Astrocyte (in vitro differentiated cells and primary cell): ENCODE measurements at regions not wholly inside any gene's neighbourhood (a gene's known extent, or its start where the extent isn't known, plus 50 kb on each side); places are given as distances from the start of the nearest gene placed in this dataset.

Source experiments
- DNase-seq: peaks from one replicate; pipeline ENCODE4 v3.0.0-alpha.2; 2010; ENCODE audit warnings: low read depth
- FAIRE-seq: peaks from 2 replicates; lab custom pipeline; 2011; peaks lifted over from hg19 to GRCh38; lab: Jason Lieb, UNC
- H2AFZ ChIP-seq: 2 replicates; pipeline ENCODE4 v1.6.0; 2012; ENCODE audit warnings: low read depth, low read length, inconsistent platforms
- H3K27ac ChIP-seq: 2 replicates; pipeline ENCODE4 v1.5.1; 2011; ENCODE audit warnings: low read depth, low read length, inconsistent platforms
- H3K27me3 ChIP-seq: 2 replicates; pipeline ENCODE4 v1.6.0; 2011; ENCODE audit warnings: low read length, inconsistent platforms; ENCODE audit not compliant: insufficient read depth
- H3K36me3 ChIP-seq: 2 replicates; pipeline ENCODE4 v1.5.1; 2011; ENCODE audit warnings: low read length, inconsistent platforms; ENCODE audit not compliant: insufficient read depth
- H3K4me1 ChIP-seq: 2 replicates; pipeline ENCODE4 v1.5.1; 2011; ENCODE audit warnings: low read length, inconsistent platforms; ENCODE audit not compliant: insufficient read depth
- H3K4me2 ChIP-seq: 2 replicates; pipeline ENCODE4 v1.6.0; 2012; ENCODE audit warnings: low read length, inconsistent platforms
- H3K4me3 ChIP-seq: 2 replicates; pipeline ENCODE4 v1.5.1; 2011; ENCODE audit warnings: low read depth, mild to moderate bottlenecking, low read length, inconsistent platforms; ENCODE audit not compliant: insufficient read depth
- H3K79me2 ChIP-seq: 2 replicates; pipeline ENCODE4 v1.6.0; 2012; ENCODE audit warnings: mild to moderate bottlenecking, low read length, inconsistent platforms; ENCODE audit not compliant: insufficient read depth
- H3K9ac ChIP-seq: 2 replicates; pipeline ENCODE4 v1.6.0; 2012; ENCODE audit warnings: mild to moderate bottlenecking, low read length, inconsistent platforms
- H3K9me3 ChIP-seq: 2 replicates; pipeline ENCODE4 v1.5.1; 2012; ENCODE audit warnings: low read depth, mild to moderate bottlenecking, low read length, inconsistent platforms; ENCODE audit not compliant: insufficient read depth
- H4K20me1 ChIP-seq: 2 replicates; pipeline ENCODE4 v1.6.0; 2012; ENCODE audit warnings: low read length, inconsistent platforms; ENCODE audit not compliant: insufficient read depth
- H3K27ac Mint-ChIP-seq: one replicate; pipeline ENCODE4 v1.8.0; 2021; ENCODE audit warnings: mild to moderate bottlenecking, mixed read lengths; ENCODE audit not compliant: unreplicated experiment
- H3K27me3 Mint-ChIP-seq: one replicate; pipeline ENCODE4 v1.8.0; 2021; ENCODE audit warnings: low read depth, mixed read lengths; ENCODE audit not compliant: unreplicated experiment
- H3K36me3 Mint-ChIP-seq: one replicate; pipeline ENCODE4 v1.8.0; 2021; ENCODE audit warnings: low read depth, mixed read lengths; ENCODE audit not compliant: unreplicated experiment
- H3K4me1 Mint-ChIP-seq: one replicate; pipeline ENCODE4 v1.8.0; 2021; ENCODE audit warnings: low read depth, mixed read lengths; ENCODE audit not compliant: unreplicated experiment
- H3K4me3 Mint-ChIP-seq: one replicate; pipeline ENCODE4 v1.8.0; 2021; ENCODE audit warnings: mild to moderate bottlenecking, moderate library complexity, mixed read lengths; ENCODE audit not compliant: unreplicated experiment
- H3K9me3 Mint-ChIP-seq: one replicate; pipeline ENCODE4 v1.8.0; 2021; ENCODE audit warnings: mild to moderate bottlenecking, mixed read lengths; ENCODE audit not compliant: unreplicated experiment
- CTCF ChIP-seq: IDR thresholded peaks from 2 replicates; pipeline ENCODE4 v1.5.1; 2011; ENCODE audit warnings: low read depth, mild to moderate bottlenecking, inconsistent platforms, low read length, moderate library complexity; ENCODE audit not compliant: insufficient read depth
- EZH2 ChIP-seq: IDR thresholded peaks from 2 replicates; pipeline ENCODE4 v1.6.1; 2012; ENCODE audit warnings: mild to moderate bottlenecking, low read length, inconsistent platforms; ENCODE audit not compliant: insufficient read depth

- Histone ChIP-seq H3K4me1 (peaks cover 3% of the 10 kb centered on the region), H3K4me3 (no peak overlapping the region), H3K27ac (no peak overlapping the region), H3K4me2 (no peak overlapping the region), H2AFZ (no peak overlapping the region), H3K9ac (no peak overlapping the region), H3K9me3 (no peaks in the 10 kb centered on the region), H3K36me3 (no peaks in the 10 kb centered on the region), H3K79me2 (no peaks in the 10 kb centered on the region), H4K20me1 (no peaks in the 10 kb centered on the region), H3K27me3 (no peaks in the 10 kb centered on the region)
- FAIRE-seq = no peak
- no peak overlapping the region for H3K4me3 Mint-ChIP-seq
- TF ChIP-seq CTCF (no peak), EZH2 (no peak)
- H3K4me1 Mint-ChIP-seq = peaks cover 8% of the 10 kb centered on the region
- H3K36me3 Mint-ChIP-seq = no peaks in the 10 kb centered on the region
- H3K27ac Mint-ChIP-seq = no peak overlapping the region
- no peak for DNase-seq
- peaks cover 6% of the 10 kb centered on the region for H3K27me3 Mint-ChIP-seq
- peaks cover 1% of the 10 kb centered on the region for H3K9me3 Mint-ChIP-seq
Observed at GRCh38 chr1:67542747-67543146, 112.5 kb upstream of the SERBP1 start.

GRCh38 chr1:67544921-67545320, 114.7 kb upstream of the SERBP1 start:
- Histone ChIP-seq H3K79me2 (no peaks in the 10 kb centered on the region), H3K27me3 (no peaks in the 10 kb centered on the region), H4K20me1 (no peaks in the 10 kb centered on the region), H3K36me3 (no peaks in the 10 kb centered on the region), H3K4me1 (peaks cover 3% of the 10 kb centered on the region), H3K4me3 (no peak overlapping the region), H3K27ac (no peak overlapping the region), H2AFZ (no peak overlapping the region), H3K4me2 (no peak overlapping the region), H3K9me3 (no peaks in the 10 kb centered on the region), H3K9ac (no peak overlapping the region)
- FAIRE-seq = no peak
- no peak overlapping the region for H3K27ac Mint-ChIP-seq
- H3K9me3 Mint-ChIP-seq = no peaks in the 10 kb centered on the region
- H3K27me3 Mint-ChIP-seq = peaks cover 6% of the 10 kb centered on the region
- no peak for TF ChIP-seq CTCF
- TF ChIP-seq EZH2 = no peak
- no peaks in the 10 kb centered on the region for H3K36me3 Mint-ChIP-seq
- no peak overlapping the region for H3K4me3 Mint-ChIP-seq
- peaks cover 5% of the 10 kb centered on the region for H3K4me1 Mint-ChIP-seq
- no peak for DNase-seq

- Mint-ChIP-seq H3K4me3 (no peak overlapping the region), H3K27ac (no peak overlapping the region), H3K27me3 (peaks cover 6% of the 10 kb centered on the region), H3K36me3 (no peaks in the 10 kb centered on the region), H3K9me3 (no peaks in the 10 kb centered on the region), H3K4me1 (peaks cover 5% of the 10 kb centered on the region)
- Histone ChIP-seq H4K20me1 (no peaks in the 10 kb centered on the region), H3K4me1 (peaks cover 3% of the 10 kb centered on the region), H3K4me2 (no peak overlapping the region), H3K27me3 (no peaks in the 10 kb centered on the region), H3K27ac (no peak overlapping the region), H3K9ac (no peak overlapping the region), H3K36me3 (no peaks in the 10 kb centered on the region), H2AFZ (no peak overlapping the region), H3K9me3 (no peaks in the 10 kb centered on the region), H3K79me2 (no peaks in the 10 kb centered on the region), H3K4me3 (no peak overlapping the region)
- TF ChIP-seq CTCF (no peak), EZH2 (no peak)
- FAIRE-seq (no peak), DNase-seq (no peak)
Observed at GRCh38 chr1:67545364-67545763, 115.2 kb upstream of the SERBP1 start.
